Upper lobe of left lung (tissue), 6 donors: ENCODE measurements at regions not wholly inside any gene's neighbourhood (a gene's known extent, or its start where the extent isn't known, plus 50 kb on each side); places are given as distances from the start of the nearest gene placed in this dataset.

ENCODE experiments used
- ATAC-seq, 2 donors: fragments of 200-7000 bp; cut with Tn5 transposase; one replicate each; pipeline ENCODE4 v1.9.1; 2022; ENCODE audit warnings: mild to moderate bottlenecking in 2 of 2, moderate library complexity in 2 of 2; ENCODE audit not compliant: low FRiP score in 2 of 2
- DNase-seq, 2 donors: peaks; one replicate each; pipeline ENCODE4 v3.0.0-alpha.2; 2019 to 2020
- H3K27ac ChIP-seq, 4 donors: fragments of 200-600 bp; sonication (generic); one replicate each; pipeline ENCODE4 v1.5.1; 2016 to 2019
- H3K27me3 ChIP-seq, 4 donors: fragments of 200-600 bp; sonication (generic); one replicate each; pipeline ENCODE4 v1.5.1; 2017 to 2019
- H3K36me3 ChIP-seq, 4 donors: fragments of 200-600 bp; sonication (generic); one replicate each; pipeline ENCODE4 v1.5.1; 2016 to 2019
- H3K4me1 ChIP-seq, 4 donors: fragments of 200-600 bp; sonication (generic); one replicate each; pipeline ENCODE4 v1.5.1; 2018 to 2019
- H3K4me3 ChIP-seq, 4 donors: fragments of 200-600 bp; sonication (generic); one replicate each; pipeline ENCODE4 v1.5.1; 2017 to 2019; ENCODE audit warnings: mild to moderate bottlenecking in 2 of 4, moderate library complexity in 1 of 4
- H3K9me3 ChIP-seq, 4 donors: fragments of 200-600 bp; sonication (generic); one replicate each; pipeline ENCODE4 v1.5.1; 2018 to 2019
- CTCF ChIP-seq, 6 experiments: fragments of 450-650 bp in 4 of 6; fragments of 200-600 bp in 2 of 6; sonication (generic) in 2 of 6; IDR thresholded peaks; one replicate each; pipeline ENCODE4 v1.5.1; 2016 to 2019; ENCODE audit warnings: antibody characterized with exemption in 6 of 6
- EP300 ChIP-seq, 4 donors: sonication (generic); formaldehyde crosslinking; IDR thresholded peaks; one replicate each; pipeline ENCODE4 v1.5.1; 2017; ENCODE audit warnings: antibody characterized with exemption in 4 of 4, control low read depth in 2 of 4
- POLR2A ChIP-seq, 4 donors: fragments of 450-650 bp; IDR thresholded peaks; one replicate each; pipeline ENCODE4 v1.5.1; 2016 to 2017; ENCODE audit warnings: antibody characterized with exemption in 4 of 4, mild to moderate bottlenecking in 2 of 4
- POLR2AphosphoS5 ChIP-seq, 2 donors: sonication (generic); formaldehyde crosslinking; IDR thresholded peaks; one replicate each; pipeline ENCODE4 v1.5.1; 2017; ENCODE audit warnings: antibody characterized with exemption in 2 of 2
- WGBS, 2 donors: methylation state at CpG; one replicate each; pipeline ENCODE4 v1.1.5; 2017 to 2018; 5-methylcytosine and 5-hydroxymethylcytosine counted together
- donor health status: DM: no; HTN: no; CAD: no; lungs with moderate emphysema.
- donor health status: DM: no; HTN: yes; CAD: no; lungs with severe emphysema.

GRCh38 chr20:11094196-11094595, 420.4 kb upstream of the JAG1 start:
- H3K4me3 ChIP-seq, result no peak overlapping the region
- no peaks in the 10 kb centered on the region for H3K9me3 ChIP-seq
- no peak overlapping the region for H3K27ac ChIP-seq
- ATAC-seq (no peak), DNase-seq (no peak)
- 96 to 100% methylated on average over 1 of the region's 1 CpG for WGBS, 2 donors
- H3K27me3 ChIP-seq, result no peaks in the 10 kb centered on the region
- no peaks in the 10 kb centered on the region for H3K36me3 ChIP-seq
- TF ChIP-seq POLR2A (IDR thresholded peaks at IDR 0.05) (no peak), POLR2AphosphoS5 (IDR thresholded peaks at IDR 0.05) (no peak), CTCF (IDR thresholded peaks at IDR 0.05) (no peak), EP300 (IDR thresholded peaks at IDR 0.05) (no peak)
- H3K4me1 ChIP-seq, result no peaks in the 10 kb centered on the region

DNA sequence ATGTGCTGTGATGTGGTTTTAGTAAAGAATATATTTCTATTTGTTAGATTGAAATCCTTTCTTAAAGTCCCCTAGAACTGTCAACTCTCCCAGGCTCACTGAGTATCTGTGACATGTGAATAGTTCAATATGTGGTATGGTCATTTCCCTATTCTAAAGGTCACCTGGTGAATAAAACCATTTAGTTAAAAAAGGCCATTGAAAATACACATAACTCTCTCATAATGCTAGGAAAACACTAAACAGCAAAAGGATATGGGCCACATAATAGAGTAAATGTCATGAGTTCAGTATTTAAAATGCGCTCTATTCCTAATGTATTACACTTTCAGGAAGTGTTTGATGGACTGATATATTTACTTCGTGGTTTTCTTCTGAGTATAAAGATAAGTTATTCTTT, 420.9 kb upstream of the JAG1 start:
- no peaks in the 10 kb centered on the region for H3K4me1 ChIP-seq
- ATAC-seq, result no peak
- H3K9me3 ChIP-seq, result no peaks in the 10 kb centered on the region
- no peaks in the 10 kb centered on the region for H3K36me3 ChIP-seq
- WGBS, 2 donors, result 56 to 61% methylated on average over 2 of the region's 2 CpGs
- H3K27me3 ChIP-seq, result no peaks in the 10 kb centered on the region
- no peak overlapping the region for H3K4me3 ChIP-seq
- H3K27ac ChIP-seq, result no peak overlapping the region
- no peak for DNase-seq
- TF ChIP-seq CTCF (IDR thresholded peaks at IDR 0.05), result no peak

GRCh38 chr20:11098888-11099287, 425.1 kb upstream of the JAG1 start:
- TF ChIP-seq EP300 (IDR thresholded peaks at IDR 0.05) (no peak), POLR2A (IDR thresholded peaks at IDR 0.05) (no peak), CTCF (IDR thresholded peaks at IDR 0.05) (no peak), POLR2AphosphoS5 (IDR thresholded peaks at IDR 0.05) (no peak)
- H3K27ac ChIP-seq, result no peak overlapping the region

DNA sequence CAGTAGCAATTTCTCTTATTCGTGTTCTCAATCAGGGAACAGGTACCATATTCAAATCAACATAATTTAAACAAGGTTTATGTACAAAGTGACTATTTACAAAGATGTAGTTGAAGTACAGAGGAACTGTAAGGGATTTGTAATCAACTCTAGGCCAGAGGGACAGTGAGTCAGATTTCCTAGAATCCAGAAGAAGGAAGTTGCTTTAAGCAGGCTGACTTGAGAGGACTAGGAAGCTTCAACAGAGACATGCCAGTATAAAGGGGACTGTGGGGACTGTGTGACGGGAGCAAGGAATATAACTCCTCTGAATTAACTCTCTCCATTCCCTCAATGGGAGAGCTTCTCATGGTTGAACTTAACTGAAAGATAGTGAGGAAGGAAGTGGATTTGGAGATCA, 427.4 kb upstream of the JAG1 start:
- TF ChIP-seq POLR2AphosphoS5 (IDR thresholded peaks at IDR 0.05) (no peak), CTCF (IDR thresholded peaks at IDR 0.05) (no peak), POLR2A (IDR thresholded peaks at IDR 0.05) (no peak), EP300 (IDR thresholded peaks at IDR 0.05) (no peak)
- DNase-seq, result no peak
- no peaks in the 10 kb centered on the region for H3K36me3 ChIP-seq
- H3K4me3 ChIP-seq, result no peak overlapping the region
- no peaks in the 10 kb centered on the region for H3K4me1 ChIP-seq
- WGBS, 2 donors, result 62 to 76% methylated on average over 2 of the region's 2 CpGs
- ATAC-seq, result peak; percentile 51 to 68
- no peak overlapping the region for H3K27ac ChIP-seq
- H3K9me3 ChIP-seq, result no peaks in the 10 kb centered on the region
- H3K27me3 ChIP-seq, result no peaks in the 10 kb centered on the region

More at GRCh38 chr20:11098888-11099287, 425.1 kb upstream of the JAG1 start:
- Histone ChIP-seq H3K27me3 (no peaks in the 10 kb centered on the region), H3K36me3 (no peaks in the 10 kb centered on the region), H3K4me3 (no peak overlapping the region), H3K9me3 (no peaks in the 10 kb centered on the region), H3K4me1 (no peaks in the 10 kb centered on the region)
- DNase-seq, result no peak
- 25 to 52% methylated on average over 1 of the region's 1 CpG for WGBS, 2 donors
- ATAC-seq, result no peak

DNA sequence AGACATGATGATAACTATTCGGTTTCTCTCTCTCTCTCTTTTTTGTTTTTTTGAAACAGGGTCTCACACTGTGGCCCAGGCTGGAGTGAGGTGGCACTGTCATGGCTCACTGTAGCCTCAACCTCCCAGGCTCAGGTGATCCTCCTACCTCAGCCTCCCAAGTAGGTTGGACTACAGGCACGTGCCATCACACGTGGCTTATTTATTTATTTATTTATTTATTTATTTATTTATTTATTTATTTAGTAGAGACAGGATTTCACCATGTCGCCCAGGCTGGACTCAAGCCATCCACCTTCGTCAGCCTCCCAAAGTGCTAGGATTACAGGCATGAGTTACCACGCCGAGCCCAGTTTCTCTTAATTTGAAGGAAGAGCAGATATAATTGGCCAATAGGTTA, 427.9 kb upstream of the JAG1 start:
- 84 to 88% methylated on average over 7 of the region's 7 CpGs for WGBS, 2 donors
- TF ChIP-seq POLR2AphosphoS5 (IDR thresholded peaks at IDR 0.05) (no peak), POLR2A (IDR thresholded peaks at IDR 0.05) (no peak), CTCF (IDR thresholded peaks at IDR 0.05) (no peak)
- H3K27me3 ChIP-seq, result no peaks in the 10 kb centered on the region
- H3K27ac ChIP-seq, result no peak overlapping the region
- DNase-seq, result no peak
- H3K36me3 ChIP-seq, result no peaks in the 10 kb centered on the region
- H3K4me1 ChIP-seq, result no peaks in the 10 kb centered on the region
- H3K9me3 ChIP-seq, result no peaks in the 10 kb centered on the region
- ATAC-seq, result no peak
- no peak overlapping the region for H3K4me3 ChIP-seq
